Heart right ventricle (tissue), 16 donors: ENCODE measurements at regions not wholly inside any gene's neighbourhood (a gene's known extent, or its start where the extent isn't known, plus 50 kb on each side); places are given as distances from the start of the nearest gene placed in this dataset.
A peak's percentile ranks its signal among the peaks of the same experiment; 100 is the strongest.

ENCODE experiments used
- ATAC-seq, 8 donors: fragments of 200-7000 bp; cut with Tn5 transposase; one replicate each; pipeline ENCODE4 v1.9.1; 2020; ENCODE audit warnings: mild to moderate bottlenecking in 8 of 8, moderate library complexity in 8 of 8, moderate number of reproducible peaks in 1 of 8
- DNase-seq, 2 donors: peaks; one replicate each; pipeline ENCODE4 v3.0.0-alpha.2; 2020
- H3K27ac ChIP-seq, 10 donors: fragments of 200-600 bp; sonication (generic) in 2 of 10; one replicate each; pipeline versions ENCODE4 v1.5.0 to v1.8.0; 2020 to 2022; ENCODE audit warnings: mild to moderate bottlenecking in 3 of 10
- H3K27me3 ChIP-seq, 7 donors: fragments of 200-600 bp; one replicate each; pipeline ENCODE4 v1.8.0; 2021 to 2022; ENCODE audit warnings: mild to moderate bottlenecking in 2 of 7
- H3K36me3 ChIP-seq, 9 donors: fragments of 200-600 bp; sonication (generic) in 1 of 9; one replicate each; pipeline versions ENCODE4 v1.5.0 to v1.8.0; 2020 to 2022; ENCODE audit warnings: mild to moderate bottlenecking in 2 of 9
- H3K4me1 ChIP-seq, 9 donors: fragments of 200-600 bp; sonication (generic) in 1 of 9; one replicate each; pipeline versions ENCODE4 v1.5.0 to v1.8.0; 2020 to 2022; ENCODE audit warnings: mild to moderate bottlenecking in 4 of 9
- H3K4me3 ChIP-seq, 10 donors: fragments of 200-600 bp; sonication (generic) in 2 of 10; one replicate each; pipeline versions ENCODE4 v1.5.0 to v1.8.0; 2020 to 2022; ENCODE audit warnings: mild to moderate bottlenecking in 7 of 10, moderate library complexity in 2 of 10
- H3K9me3 ChIP-seq, 11 donors: fragments of 200-600 bp in 10 of 11; sonication (generic) in 2 of 11; one replicate each; pipeline versions ENCODE4 v1.5.0 to v1.8.0; 2013 to 2022; ENCODE audit warnings: mild to moderate bottlenecking in 2 of 11, control low read depth in 1 of 11, moderate library complexity in 1 of 11
- CTCF ChIP-seq, 9 donors: fragments of 200-600 bp; sonication (generic) in 2 of 9; IDR thresholded peaks; one replicate each; pipeline versions ENCODE4 v1.5.0 to v1.8.0; 2021 to 2022; ENCODE audit warnings: antibody characterized with exemption in 9 of 9, mild to moderate bottlenecking in 5 of 9, moderate library complexity in 1 of 9
- WGBS, 2 donors: extraction: QIAGEN DNeasy Blood & Tissue Kit; methylation state at CpG; one replicate each; pipeline ENCODE4 v1.1.7; 2013; ENCODE audit warnings: inconsistent platforms in 1 of 2; 5-methylcytosine and 5-hydroxymethylcytosine counted together
- intact Hi-C, 10 donors: fragments of 100-400 bp; cut with DNase I; formaldehyde crosslinking; loops; one replicate each; pipeline versions ENCODE4 v1.11.1 to v1.14.2; 2022
- donor health status: Arrhythmogenic right ventricular cardiomyopathy.
- donor health status: ischemic (EF 13 %, LVEDD 7.1; RV severe dilation, severe dysfunction).
- donor health status: healthy with polysubstance abuse.
- donor health status: DM: no; HTN: yes; CAD: no.
- donor health status: DM: no; HTN: no; CAD: no.
- donor health status: ischemic (EF 25% LVEDD 6.9; RV normal size, moderate dysfunction).
- donor health status: ischemic (EF 25% LVEDD 5.7; RV mildly dilated, moderate dysfunction).
- donor health status: healthy.
- donor health status: DM: yes; HTN: yes; CAD: no.
- donor health status: Ischemic cardiomyopathy.
- donor health status: ischemic (EF 35%, LVEDD 5.7; RV mildly dilated, moderate dysfunction).
- donor health status: nonischemic (EF 11% LVEDD 7.7; RV severe dilation, severe dysfunction).
- donor health status: DM: yes; HTN: yes; CAD: no.
- donor health status: PGD.
- donor health status: ischemic (EF 29% LVEDD 5.4; RV normal size, mild dysfunction).
- donor health status: nonischemic (EF 23%, LVEDD 6.1; RV moderate dilation, normal function).

GRCh38 chr2:30321466-30321865 lies 90.1 kb downstream of the LBH start:
- intact Hi-C loops, result loop anchor here in 1 of 10 donors (10.0 kb wide), 1 partner anchor 383 kb away; no protein-coding TSS in a partner anchor
- no peaks in the 10 kb centered on the region for H3K9me3 ChIP-seq
- H3K36me3 ChIP-seq, result no peaks in the 10 kb centered on the region
- no peak for TF ChIP-seq CTCF (IDR thresholded peaks at IDR 0.05)
- ATAC-seq (no peak), DNase-seq (no peak)
- peak overlapping the region in 1 of 10 donors; percentile 0 for H3K27ac ChIP-seq
- WGBS, 2 donors, result 78 to 82% methylated on average over 3 of the region's 3 CpGs
- peaks cover 0 to 6% (median 0%) of the 10 kb centered on the region in 9 donors for H3K4me1 ChIP-seq
- no peak overlapping the region for H3K4me3 ChIP-seq
- no peaks in the 10 kb centered on the region for H3K27me3 ChIP-seq

GRCh38 chr2:30323499-30323898 lies 92.2 kb downstream of the LBH start:
- TF ChIP-seq CTCF (IDR thresholded peaks at IDR 0.05), result no peak
- Histone ChIP-seq H3K36me3 (no peaks in the 10 kb centered on the region), H3K4me3 (no peak overlapping the region), H3K4me1 (peaks cover 0 to 6% (median 0%) of the 10 kb centered on the region in 9 donors), H3K9me3 (no peaks in the 10 kb centered on the region), H3K27ac (no peak overlapping the region), H3K27me3 (no peaks in the 10 kb centered on the region)
- DNase-seq (no peak), ATAC-seq (no peak)
- intact Hi-C loops, result loop anchor here in 1 of 10 donors (10.0 kb wide), 1 partner anchor 381 kb away; no protein-coding TSS in a partner anchor
- 89 to 95% methylated on average over 7 of the region's 7 CpGs for WGBS, 2 donors

- TF ChIP-seq CTCF (IDR thresholded peaks at IDR 0.05), result no peak
- H3K4me3 ChIP-seq, result no peak overlapping the region
- no peak for DNase-seq
- H3K9me3 ChIP-seq, result no peaks in the 10 kb centered on the region
- intact Hi-C loops, result loop anchor here in 1 of 10 donors (10.0 kb wide), 1 partner anchor 380 kb away; no protein-coding TSS in a partner anchor
- no peak for ATAC-seq
- H3K27ac ChIP-seq, result no peak overlapping the region
- H3K27me3 ChIP-seq, result no peaks in the 10 kb centered on the region
- WGBS, 2 donors, result 94 to 95% methylated on average over 4 of the region's 4 CpGs
- no peaks in the 10 kb centered on the region for H3K36me3 ChIP-seq
- peaks cover 0 to 6% (median 0%) of the 10 kb centered on the region in 9 donors for H3K4me1 ChIP-seq
These were observed 93.0 kb downstream of the LBH start for GRCh38 chr2:30324245-30324908.

GRCh38 chr2:30325600-30326328 lies 94.4 kb downstream of the LBH start:
- Histone ChIP-seq H3K4me1 (peaks cover 0 to 6% (median 0%) of the 10 kb centered on the region in 9 donors), H3K36me3 (no peaks in the 10 kb centered on the region), H3K4me3 (no peak overlapping the region), H3K27ac (no peak overlapping the region), H3K27me3 (no peaks in the 10 kb centered on the region), H3K9me3 (no peaks in the 10 kb centered on the region)
- DNase-seq (no peak), ATAC-seq (no peak)
- no peak for TF ChIP-seq CTCF (IDR thresholded peaks at IDR 0.05)
- 95 to 97% methylated on average over 4 of the region's 4 CpGs for WGBS, 2 donors
- intact Hi-C loops, result loop anchor here in 1 of 10 donors (10.0 kb wide), 1 partner anchor 379 kb away; no protein-coding TSS in a partner anchor
